Stimulated activated CD8-positive, alpha-beta memory T cell treated with anti-CD3 and anti-CD28 coated beads, Interleukin-4, amount 100 ng/mL, for 24 hours (primary cell): ENCODE measurements at regions not wholly inside any gene's neighbourhood (a gene's known extent, or its start where the extent isn't known, plus 50 kb on each side); places are given as distances from the start of the nearest gene placed in this dataset.
A peak's percentile ranks its signal among the peaks of the same experiment; 100 is the strongest.

Experiments
- DNase-seq: peaks from one replicate; pipeline ENCODE4 v3.0.0-alpha.2; 2020; ENCODE audit warnings: low read depth

- no peak for DNase-seq
Measured at GRCh38 chr7:25889765-25890164, 262.2 kb upstream of the NFE2L3 start.

GRCh38 chr7:25891591-25891990, 260.4 kb upstream of the NFE2L3 start:
- no peak for DNase-seq

GRCh38 chr7:25893436-25893835, 258.6 kb upstream of the NFE2L3 start:
- DNase-seq, result no peak

GRCh38 chr7:25894002-25894901, 257.7 kb upstream of the NFE2L3 start:
- DNase-seq, result peak; percentile 13

GRCh38 chr7:25894902-25895791, 256.9 kb upstream of the NFE2L3 start:
- DNase-seq, result peak; percentile 47

- DNase-seq, result no peak
Measured at GRCh38 chr7:25895792-25896171, 256.2 kb upstream of the NFE2L3 start.

- DNase-seq, result no peak
Measured at GRCh38 chr7:25897261-25897782, 254.7 kb upstream of the NFE2L3 start.

- DNase-seq, result no peak
Measured at GRCh38 chr7:25900245-25900644, 251.8 kb upstream of the NFE2L3 start.

GRCh38 chr7:25900877-25901276, 251.1 kb upstream of the NFE2L3 start:
- no peak for DNase-seq

- no peak for DNase-seq
Measured at GRCh38 chr7:25901658-25902057, 250.3 kb upstream of the NFE2L3 start.

- DNase-seq, result no peak
Measured at GRCh38 chr7:25906003-25906402, 246.0 kb upstream of the NFE2L3 start.

GRCh38 chr7:25906760-25907159, 245.2 kb upstream of the NFE2L3 start:
- no peak for DNase-seq

GRCh38 chr7:25907214-25907613, 244.8 kb upstream of the NFE2L3 start:
- no peak for DNase-seq

- DNase-seq, result no peak
Measured at GRCh38 chr7:25907731-25908130, 244.3 kb upstream of the NFE2L3 start.

GRCh38 chr7:25908154-25908949, 243.6 kb upstream of the NFE2L3 start:
- no peak for DNase-seq

GRCh38 chr7:25911738-25912607, 240.0 kb upstream of the NFE2L3 start:
- DNase-seq, result no peak

- DNase-seq, result no peak
Measured at GRCh38 chr7:25913598-25914224, 238.3 kb upstream of the NFE2L3 start.

- DNase-seq, result no peak
Measured at GRCh38 chr7:25918731-25919130, 233.3 kb upstream of the NFE2L3 start.

- DNase-seq, result no peak
Measured at GRCh38 chr7:25922296-25922695, 229.7 kb upstream of the NFE2L3 start.

- no peak for DNase-seq
Measured at GRCh38 chr7:25923741-25924460, 228.1 kb upstream of the NFE2L3 start.
